Ovary (tissue), 3 donors: ENCODE measurements at regions not wholly inside any gene's neighbourhood (a gene's known extent, or its start where the extent isn't known, plus 50 kb on each side); places are given as distances from the start of the nearest gene placed in this dataset.

ENCODE experiments used
- CTCF ChIP-seq, 3 donors: fragments of 450-650 bp in 2 of 3; fragments of 200-600 bp in 1 of 3; IDR thresholded peaks; one replicate each; pipeline versions ENCODE4 v1.5.1 to v1.8.0; 2016 to 2022; ENCODE audit warnings: antibody characterized with exemption in 3 of 3, mild to moderate bottlenecking in 1 of 3
- EP300 ChIP-seq: sonication (generic); formaldehyde crosslinking; IDR thresholded peaks from one replicate; pipeline ENCODE4 v1.6.1; 2017; ENCODE audit warnings: antibody characterized with exemption
- POLR2A ChIP-seq: fragments of 450-650 bp; IDR thresholded peaks from one replicate; pipeline ENCODE4 v1.6.1; 2017; ENCODE audit warnings: antibody characterized with exemption, mild to moderate bottlenecking, moderate library complexity
- donor health status: DM: no; HTN: no; CAD: no.

GRCh38 chr4:13920901-13921300 lies 293.4 kb upstream of the BOD1L1 start:
- no peak for TF ChIP-seq POLR2A
- no peak for TF ChIP-seq CTCF (IDR thresholded peaks at IDR 0.05)
- TF ChIP-seq EP300, result no peak
